GM19043 (cell line): ENCODE measurements at regions not wholly inside any gene's neighbourhood (a gene's known extent, or its start where the extent isn't known, plus 50 kb on each side); places are given as distances from the start of the nearest gene placed in this dataset.

Source experiments
- ATAC-seq: cut with Tn5 transposase; IDR thresholded peaks from one replicate; pipeline ENCODE4 v1.9.1; 2021; ENCODE audit warnings: low read depth; ENCODE audit not compliant: unreplicated experiment

- ATAC-seq: no peak
These were observed 148.8 kb downstream of the INO80D start for GRCh38 chr2:205937211-205937610.

GRCh38 chr2:205936446-205936845 is 149.5 kb downstream of the INO80D start:
- no peak for ATAC-seq

GRCh38 chr2:205934443-205934842 is 151.5 kb downstream of the INO80D start:
- no peak for ATAC-seq

- no peak for ATAC-seq
These were observed 153.1 kb downstream of the INO80D start for GRCh38 chr2:205932861-205933260.

- no peak for ATAC-seq
These were observed 154.6 kb downstream of the INO80D start for GRCh38 chr2:205931388-205931787.

GRCh38 chr2:205930209-205930608 is 155.8 kb downstream of the INO80D start:
- no peak for ATAC-seq

GRCh38 chr2:205929246-205929942 is 156.6 kb downstream of the INO80D start:
- no peak for ATAC-seq

- ATAC-seq: peak; percentile 93
These were observed 160.3 kb downstream of the INO80D start for GRCh38 chr2:205925373-205926337.

- no peak for ATAC-seq
These were observed 161.3 kb downstream of the INO80D start for GRCh38 chr2:205924676-205925075.

- no peak for ATAC-seq
These were observed 170.8 kb downstream of the INO80D start for GRCh38 chr2:205915130-205915524.

GRCh38 chr2:205914213-205915129 is 171.5 kb downstream of the INO80D start:
- ATAC-seq: no peak

- ATAC-seq: no peak
These were observed 172.3 kb downstream of the INO80D start for GRCh38 chr2:205913668-205914067.

GRCh38 chr2:205911306-205911705 is 174.7 kb downstream of the INO80D start:
- no peak for ATAC-seq

- ATAC-seq: no peak
These were observed 176.8 kb downstream of the INO80D start for GRCh38 chr2:205909184-205909572.

- ATAC-seq: no peak
These were observed 177.5 kb downstream of the INO80D start for GRCh38 chr2:205908212-205909183.

GRCh38 chr2:205906419-205906818 is 179.6 kb downstream of the INO80D start:
- ATAC-seq: no peak

GRCh38 chr2:205905576-205905975 is 180.4 kb downstream of the INO80D start:
- ATAC-seq: no peak

- no peak for ATAC-seq
These were observed 181.1 kb downstream of the INO80D start for GRCh38 chr2:205904873-205905272.

- ATAC-seq: no peak
These were observed 182.3 kb downstream of the INO80D start for GRCh38 chr2:205903549-205904129.
